ENCODE measurements at regions not wholly inside any gene's neighbourhood (a gene's known extent, or its start where the extent isn't known, plus 50 kb on each side); places are given as distances from the start of the nearest gene placed in this dataset.

- Histone ChIP-seq H3K4me1 (ENCODE audit: control insufficient read depth, low read length) (no peaks in the 10 kb centered on the region), H3F3A (ENCODE audit: control insufficient read depth, insufficient read depth) (no peaks in the 10 kb centered on the region), H4K20me1 (ENCODE audit: control insufficient read depth, insufficient read depth, low read depth, low read length) (no peaks in the 10 kb centered on the region), H3K27ac (ENCODE audit: low read depth, low read length) (no peak overlapping the region), H3K27me3 (ENCODE audit: control insufficient read depth, low read length) (no peaks in the 10 kb centered on the region), H3K36me3 (ENCODE audit: control insufficient read depth, low read length) (no peaks in the 10 kb centered on the region), H3K9me2 (replicated peaks; ENCODE audit: control insufficient read depth, low read length) (no peaks in the 10 kb centered on the region), H3K9me3 (ENCODE audit: control insufficient read depth, insufficient read depth, low read length) (no peaks in the 10 kb centered on the region), H3K79me2 (ENCODE audit: control insufficient read depth, low read length) (no peaks in the 10 kb centered on the region), H3K4me2 (ENCODE audit: low read length) (no peak overlapping the region), H3K4me3 (ENCODE audit: low read length) (no peak overlapping the region)
- TF ChIP-seq CTCF (IDR thresholded peaks at IDR 0.05; ENCODE audit: low read depth, low read length, poor library complexity, severe bottlenecking) (no peak), EZH2phosphoT487 (IDR thresholded peaks at IDR 0.05; ENCODE audit: borderline replicate concordance, low read length) (no peak)
Observed at GRCh38 chr1:8203056-8203455, 114.9 kb upstream of the SLC45A1 start.

- Histone ChIP-seq H3F3A (ENCODE audit: control insufficient read depth, insufficient read depth) (no peaks in the 10 kb centered on the region), H3K27me3 (ENCODE audit: control insufficient read depth, low read length) (no peaks in the 10 kb centered on the region), H3K9me3 (ENCODE audit: control insufficient read depth, insufficient read depth, low read length) (no peaks in the 10 kb centered on the region), H3K9me2 (replicated peaks; ENCODE audit: control insufficient read depth, low read length) (no peaks in the 10 kb centered on the region), H3K4me1 (ENCODE audit: control insufficient read depth, low read length) (no peaks in the 10 kb centered on the region), H3K36me3 (ENCODE audit: control insufficient read depth, low read length) (no peaks in the 10 kb centered on the region), H3K79me2 (ENCODE audit: control insufficient read depth, low read length) (no peaks in the 10 kb centered on the region), H3K27ac (ENCODE audit: low read depth, low read length) (no peak overlapping the region), H4K20me1 (ENCODE audit: control insufficient read depth, insufficient read depth, low read depth, low read length) (no peaks in the 10 kb centered on the region), H3K4me2 (ENCODE audit: low read length) (no peak overlapping the region), H3K4me3 (ENCODE audit: low read length) (no peak overlapping the region)
- TF ChIP-seq EZH2phosphoT487 (IDR thresholded peaks at IDR 0.05; ENCODE audit: borderline replicate concordance, low read length) (no peak), CTCF (IDR thresholded peaks at IDR 0.05; ENCODE audit: low read depth, low read length, poor library complexity, severe bottlenecking) (no peak)
Observed at GRCh38 chr1:8202182-8202905, 115.6 kb upstream of the SLC45A1 start.

GRCh38 chr1:8201331-8201861 is 116.5 kb upstream of the SLC45A1 start:
- no peaks in the 10 kb centered on the region for H3F3A ChIP-seq (ENCODE audit: control insufficient read depth, insufficient read depth)
- H4K20me1 ChIP-seq (ENCODE audit: control insufficient read depth, insufficient read depth, low read depth, low read length): no peaks in the 10 kb centered on the region
- H3K4me2 ChIP-seq (ENCODE audit: low read length): no peak overlapping the region
- no peak for TF ChIP-seq EZH2phosphoT487 (IDR thresholded peaks at IDR 0.05; ENCODE audit: borderline replicate concordance, low read length)
- no peak for TF ChIP-seq CTCF (IDR thresholded peaks at IDR 0.05; ENCODE audit: low read depth, low read length, poor library complexity, severe bottlenecking)
- H3K27ac ChIP-seq (ENCODE audit: low read depth, low read length): no peak overlapping the region
- H3K27me3 ChIP-seq (ENCODE audit: control insufficient read depth, low read length): no peaks in the 10 kb centered on the region
- H3K4me1 ChIP-seq (ENCODE audit: control insufficient read depth, low read length): no peaks in the 10 kb centered on the region
- no peaks in the 10 kb centered on the region for H3K9me2 ChIP-seq (replicated peaks; ENCODE audit: control insufficient read depth, low read length)
- no peaks in the 10 kb centered on the region for H3K9me3 ChIP-seq (ENCODE audit: control insufficient read depth, insufficient read depth, low read length)
- H3K79me2 ChIP-seq (ENCODE audit: control insufficient read depth, low read length): no peaks in the 10 kb centered on the region
- no peaks in the 10 kb centered on the region for H3K36me3 ChIP-seq (ENCODE audit: control insufficient read depth, low read length)
- no peak overlapping the region for H3K4me3 ChIP-seq (ENCODE audit: low read length)
